GM10248 (cell line): ENCODE measurements at regions not wholly inside any gene's neighbourhood (a gene's known extent, or its start where the extent isn't known, plus 50 kb on each side); places are given as distances from the start of the nearest gene placed in this dataset.

Experiments used
- CTCF ChIA-PET: fragments of 300-600 bp; sonication (Branson Sonifier 250); formaldehyde crosslinking; extraction: SDS; loops from one replicate; lab custom pipeline; 2021; ENCODE audit warnings: antibody characterized with exemption; lab: Yijun Ruan, JAX
- POLR2A ChIA-PET: fragments of 350-650 bp; sonication (Branson Sonifier 250); formaldehyde crosslinking; extraction: SDS; loops from one replicate; lab custom pipeline; 2020; ENCODE audit warnings: antibody characterized with exemption; lab: Yijun Ruan, JAX
- DNase-seq: peaks from one replicate; pipeline ENCODE4 v3.0.0; 2012; ENCODE audit errors: extremely low spot score
- TF ChIP-seq, protein P1 (sequence below): IDR thresholded peaks from 2 replicates; pipeline ENCODE4 v1.5.1; 2012; ENCODE audit warnings: mild to moderate bottlenecking, low read depth; ENCODE audit errors: extremely low read depth, missing control alignments, control extremely low read depth

DNA sequence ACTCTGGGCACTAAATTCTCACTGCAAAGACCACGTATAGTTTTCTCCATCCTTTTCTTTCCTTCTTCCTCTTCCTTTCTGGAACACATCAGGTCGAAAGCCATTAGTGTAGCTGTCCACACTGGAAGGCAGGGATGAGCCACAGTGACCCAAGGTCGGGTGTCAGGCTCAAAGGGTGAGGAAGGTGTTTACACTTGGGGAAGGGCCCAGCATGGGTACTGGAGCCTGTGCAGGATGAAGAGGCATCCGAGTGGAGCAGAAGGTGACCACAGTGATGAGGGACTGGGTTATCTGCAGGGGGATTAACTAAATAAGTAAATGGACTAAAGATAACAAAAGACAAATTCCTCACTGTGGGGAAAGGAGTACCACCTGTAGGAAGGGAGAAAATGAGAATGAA lies 164.0 kb downstream of the SOX9 start:
- TF ChIP-seq, protein P1, sequence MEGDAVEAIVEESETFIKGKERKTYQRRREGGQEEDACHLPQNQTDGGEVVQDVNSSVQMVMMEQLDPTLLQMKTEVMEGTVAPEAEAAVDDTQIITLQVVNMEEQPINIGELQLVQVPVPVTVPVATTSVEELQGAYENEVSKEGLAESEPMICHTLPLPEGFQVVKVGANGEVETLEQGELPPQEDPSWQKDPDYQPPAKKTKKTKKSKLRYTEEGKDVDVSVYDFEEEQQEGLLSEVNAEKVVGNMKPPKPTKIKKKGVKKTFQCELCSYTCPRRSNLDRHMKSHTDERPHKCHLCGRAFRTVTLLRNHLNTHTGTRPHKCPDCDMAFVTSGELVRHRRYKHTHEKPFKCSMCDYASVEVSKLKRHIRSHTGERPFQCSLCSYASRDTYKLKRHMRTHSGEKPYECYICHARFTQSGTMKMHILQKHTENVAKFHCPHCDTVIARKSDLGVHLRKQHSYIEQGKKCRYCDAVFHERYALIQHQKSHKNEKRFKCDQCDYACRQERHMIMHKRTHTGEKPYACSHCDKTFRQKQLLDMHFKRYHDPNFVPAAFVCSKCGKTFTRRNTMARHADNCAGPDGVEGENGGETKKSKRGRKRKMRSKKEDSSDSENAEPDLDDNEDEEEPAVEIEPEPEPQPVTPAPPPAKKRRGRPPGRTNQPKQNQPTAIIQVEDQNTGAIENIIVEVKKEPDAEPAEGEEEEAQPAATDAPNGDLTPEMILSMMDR, result no peak
- no peak for DNase-seq
- POLR2A ChIA-PET, result no interaction called here
- CTCF ChIA-PET, result interaction anchor here (1.3 kb wide), 1 partner anchor 11 kb away, joined by 3 read pairs; no protein-coding TSS in a partner anchor

DNA sequence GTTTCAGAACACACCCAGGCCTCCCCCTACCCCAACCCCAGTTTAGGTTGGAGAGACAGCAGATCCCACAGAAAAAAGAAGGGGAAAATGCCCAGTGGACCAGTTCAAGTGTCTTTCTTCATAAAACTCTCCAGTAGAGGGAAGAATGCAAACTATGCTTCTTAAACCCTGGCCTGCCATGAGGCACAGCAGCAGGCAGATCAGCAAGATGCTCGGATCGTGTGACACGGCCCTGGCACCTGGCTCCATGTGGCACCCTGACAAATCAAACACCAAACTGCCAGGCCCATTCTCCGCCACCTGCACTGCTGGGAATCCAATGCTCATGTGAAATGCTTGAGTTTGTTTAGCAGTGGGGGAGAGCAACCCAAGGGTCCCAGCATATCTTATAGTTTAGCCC lies 166.8 kb downstream of the SOX9 start:
- POLR2A ChIA-PET, result no interaction called here
- CTCF ChIA-PET, result interaction anchor here (1.2 kb wide), 1 partner anchor 9 kb away, joined by 4 read pairs; no protein-coding TSS in a partner anchor
- TF ChIP-seq, protein P1, result no peak
- no peak for DNase-seq

DNA sequence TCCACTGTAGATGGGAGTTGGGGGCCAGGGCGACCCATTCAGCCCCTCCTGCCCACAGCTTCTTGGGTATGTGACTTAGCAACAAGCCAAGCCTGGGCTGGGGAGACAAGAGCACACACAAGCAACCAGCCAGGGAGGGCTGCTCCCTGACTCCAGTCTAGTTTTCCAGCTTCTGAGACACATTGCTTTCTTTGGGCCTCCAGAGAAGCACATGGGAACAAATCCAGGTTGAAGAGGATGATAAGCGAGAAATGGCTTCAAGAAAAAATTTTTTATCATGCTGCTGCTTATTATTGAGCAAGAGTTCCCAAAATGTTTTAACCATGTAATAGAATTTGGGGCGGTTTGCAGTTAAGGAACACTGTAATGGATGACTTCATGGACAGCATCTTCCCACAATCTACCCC lies 173.7 kb downstream of the SOX9 start:
- POLR2A ChIA-PET, result no interaction called here
- TF ChIP-seq, protein P1, result no peak
- CTCF ChIA-PET, result no interaction called here
- DNase-seq, result no peak

DNA sequence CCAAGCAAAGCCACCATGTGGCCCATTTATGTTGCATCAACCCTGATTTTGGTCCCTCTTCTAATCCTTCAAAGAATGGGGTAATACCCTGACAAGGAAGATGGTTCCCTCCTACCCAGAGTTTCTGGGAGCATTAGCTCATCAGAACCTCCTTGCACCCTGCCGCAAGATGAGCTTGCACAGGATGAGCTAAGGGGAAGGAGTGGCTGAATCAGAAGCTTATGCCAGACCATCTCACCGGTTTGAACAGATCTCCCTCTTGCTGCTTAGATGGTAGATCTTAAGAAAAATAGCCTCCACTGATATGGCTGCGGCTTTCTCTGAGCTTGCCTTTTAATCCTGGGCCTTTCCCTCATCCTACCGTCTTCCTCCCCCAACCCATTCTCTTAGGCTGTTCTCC lies 175.1 kb downstream of the SOX9 start:
- CTCF ChIA-PET, result interaction anchor here (0.7 to 2.4 kb wide), 3 partner anchors 10 to 22 kb away, joined by 3 to 6 read pairs (median 3); no protein-coding TSS in a partner anchor
- DNase-seq, result no peak
- POLR2A ChIA-PET, result no interaction called here
- TF ChIP-seq, protein P1, result no peak

DNA sequence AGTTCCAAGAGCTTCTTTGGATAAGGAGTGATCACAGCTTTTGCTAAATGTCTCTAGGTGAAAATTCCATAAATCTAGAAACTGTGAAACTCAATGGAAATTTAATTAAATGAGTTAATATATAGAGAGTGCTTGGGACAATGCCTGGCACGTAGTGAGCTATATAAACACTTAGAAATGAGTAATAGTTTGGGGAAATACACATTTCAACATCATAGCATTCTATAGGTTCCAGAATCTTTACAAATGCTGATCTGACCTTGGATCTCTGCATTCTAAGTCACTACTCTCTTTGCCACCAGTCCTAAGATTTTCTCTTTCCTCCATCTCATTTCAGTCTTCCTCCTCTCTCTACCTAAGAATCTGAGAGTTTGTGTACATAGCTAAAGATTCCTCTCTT lies 175.6 kb downstream of the SOX9 start:
- DNase-seq, result no peak
- CTCF ChIA-PET, result interaction anchor here (0.7 to 2.4 kb wide), 5 partner anchors 9 to 46 kb away, joined by 3 to 6 read pairs (median 3); no protein-coding TSS in a partner anchor
- TF ChIP-seq, protein P1, result no peak
- POLR2A ChIA-PET, result no interaction called here

DNA sequence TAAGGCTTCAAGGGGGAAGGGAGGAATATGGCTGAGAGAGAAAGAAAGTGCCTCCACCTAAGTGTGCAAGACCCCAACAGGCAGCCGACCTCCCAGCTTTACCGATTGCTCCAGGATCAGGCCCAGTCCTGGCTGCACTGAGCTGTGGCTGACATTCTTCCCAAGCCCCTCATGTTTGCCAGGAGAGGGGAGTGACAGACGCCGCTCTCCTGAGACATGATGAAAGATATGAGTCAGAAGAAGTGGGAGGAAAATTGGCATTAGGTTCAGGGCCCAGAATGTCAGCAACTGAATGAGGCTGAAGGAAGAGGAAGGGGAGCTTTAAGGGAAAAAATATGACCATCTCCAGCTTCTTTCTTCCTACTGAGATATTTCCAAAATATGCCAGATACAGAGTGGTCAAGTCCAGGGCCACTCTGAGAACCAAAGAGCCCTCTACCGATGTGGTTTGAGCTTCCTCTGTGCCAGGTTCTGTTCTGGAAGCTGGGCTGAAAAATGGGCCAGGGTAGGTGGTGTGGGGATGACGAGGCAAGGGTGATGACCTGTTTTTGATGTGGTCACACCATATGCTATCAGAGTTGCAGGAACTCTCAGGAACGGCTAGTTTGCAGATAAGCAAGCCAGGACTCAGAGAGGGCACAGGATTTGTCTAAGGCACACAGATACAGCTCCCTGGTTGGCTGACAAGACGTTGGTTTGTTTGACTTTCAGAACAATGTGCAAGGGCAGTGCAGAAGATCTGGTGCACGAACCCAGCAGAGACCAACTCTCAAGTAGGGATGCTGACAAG lies 176.7 kb downstream of the SOX9 start:
- POLR2A ChIA-PET, result no interaction called here
- TF ChIP-seq, protein P1, result no peak
- CTCF ChIA-PET, result interaction anchor here (0.9 to 2.4 kb wide), 7 partner anchors 8 to 126 kb away, joined by 3 to 6 read pairs (median 3); no protein-coding TSS in a partner anchor
- no peak for DNase-seq
